ENCODE measurements at regions not wholly inside any gene's neighbourhood (a gene's known extent, or its start where the extent isn't known, plus 50 kb on each side); places are given as distances from the start of the nearest gene placed in this dataset.

DNA sequence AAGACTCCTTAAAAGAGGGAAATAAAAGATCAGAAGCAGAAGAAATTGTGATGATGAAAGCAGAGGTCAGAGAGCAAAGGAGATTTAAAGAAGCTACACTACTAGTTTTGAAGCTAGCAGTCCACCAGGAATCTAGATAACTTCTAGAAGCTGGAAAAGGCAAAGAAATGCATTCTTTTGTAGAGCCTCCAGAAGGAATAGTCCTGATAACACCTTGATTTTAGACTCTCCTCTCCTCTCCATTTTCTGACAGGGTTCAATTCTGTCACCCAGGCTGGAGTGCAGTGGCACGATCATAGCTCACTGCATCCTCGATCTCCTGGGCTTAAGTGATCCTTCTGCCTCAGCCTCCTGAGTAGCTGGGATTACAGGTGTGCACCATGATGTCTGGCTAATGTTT, 1187.3 kb upstream of the CNTN5 start:
- H3K27me3 ChIP-seq (replicated peaks; ENCODE audit: insufficient read depth, low read depth, low read length, poor library complexity), result no peaks in the 10 kb centered on the region
- POLR2A ChIA-PET (ENCODE audit: low non-redundant PET), result no interaction called here
- H3K9me3 ChIP-seq (ENCODE audit: low read depth, low read length, poor library complexity, severe bottlenecking), result no peaks in the 10 kb centered on the region
- BruUV-seq (replicated peaks), result no TSS peak
- DNase-seq (ENCODE audit: low spot score), result no peak
- TF ChIP-seq, protein P1, sequence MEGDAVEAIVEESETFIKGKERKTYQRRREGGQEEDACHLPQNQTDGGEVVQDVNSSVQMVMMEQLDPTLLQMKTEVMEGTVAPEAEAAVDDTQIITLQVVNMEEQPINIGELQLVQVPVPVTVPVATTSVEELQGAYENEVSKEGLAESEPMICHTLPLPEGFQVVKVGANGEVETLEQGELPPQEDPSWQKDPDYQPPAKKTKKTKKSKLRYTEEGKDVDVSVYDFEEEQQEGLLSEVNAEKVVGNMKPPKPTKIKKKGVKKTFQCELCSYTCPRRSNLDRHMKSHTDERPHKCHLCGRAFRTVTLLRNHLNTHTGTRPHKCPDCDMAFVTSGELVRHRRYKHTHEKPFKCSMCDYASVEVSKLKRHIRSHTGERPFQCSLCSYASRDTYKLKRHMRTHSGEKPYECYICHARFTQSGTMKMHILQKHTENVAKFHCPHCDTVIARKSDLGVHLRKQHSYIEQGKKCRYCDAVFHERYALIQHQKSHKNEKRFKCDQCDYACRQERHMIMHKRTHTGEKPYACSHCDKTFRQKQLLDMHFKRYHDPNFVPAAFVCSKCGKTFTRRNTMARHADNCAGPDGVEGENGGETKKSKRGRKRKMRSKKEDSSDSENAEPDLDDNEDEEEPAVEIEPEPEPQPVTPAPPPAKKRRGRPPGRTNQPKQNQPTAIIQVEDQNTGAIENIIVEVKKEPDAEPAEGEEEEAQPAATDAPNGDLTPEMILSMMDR (conservative IDR thresholded peaks at IDR 0.05; ENCODE audit: low read depth, low read length), result no peak
- no peak for TF ChIP-seq EZH2 (IDR thresholded peaks at IDR 0.05; ENCODE audit: borderline replicate concordance, low read depth, low read length, poor library complexity, severe bottlenecking)
- intact Hi-C loops (cut with micrococcal nuclease; ENCODE audit: unreplicated experiment), result no loop called here
- CTCF ChIA-PET, result no interaction called here
- H3K4me3 ChIP-seq (ENCODE audit: low read depth, low read length, poor library complexity, severe bottlenecking), result no peak overlapping the region
- no peaks in the 10 kb centered on the region for H3K36me3 ChIP-seq (ENCODE audit: insufficient read depth, low read length, poor library complexity, severe bottlenecking)
- no peak overlapping the region for H3K27ac ChIP-seq (ENCODE audit: low read depth, low read length, poor library complexity, severe bottlenecking)
- H3K4me1 ChIP-seq (ENCODE audit: insufficient read depth, low read length, poor library complexity, severe bottlenecking), result no peaks in the 10 kb centered on the region

DNA sequence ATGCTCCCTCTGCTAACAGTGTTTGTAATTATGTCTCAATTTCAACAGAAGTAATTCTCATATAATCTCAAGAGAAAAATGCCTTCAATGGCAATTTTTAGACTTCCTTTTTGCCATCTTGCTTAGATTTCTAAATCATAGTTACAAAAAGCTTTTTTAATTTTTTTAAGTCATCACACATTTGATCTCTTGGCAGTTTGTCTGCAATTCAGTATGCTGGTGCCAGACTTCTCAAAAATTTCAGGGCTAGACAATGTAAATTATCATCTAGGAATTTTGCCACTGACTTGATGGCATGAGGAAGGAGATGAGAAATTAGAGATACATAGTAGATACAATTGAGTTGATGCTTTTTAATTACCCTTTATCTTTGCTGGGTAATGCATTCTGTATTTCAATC, 1176.7 kb upstream of the CNTN5 start:
- CTCF ChIA-PET, result no interaction called here
- no peaks in the 10 kb centered on the region for H3K4me1 ChIP-seq (ENCODE audit: insufficient read depth, low read length, poor library complexity, severe bottlenecking)
- DNase-seq (ENCODE audit: low spot score), result no peak
- H3K27ac ChIP-seq (ENCODE audit: low read depth, low read length, poor library complexity, severe bottlenecking), result no peak overlapping the region
- H3K36me3 ChIP-seq (ENCODE audit: insufficient read depth, low read length, poor library complexity, severe bottlenecking), result no peaks in the 10 kb centered on the region
- intact Hi-C loops (cut with micrococcal nuclease; ENCODE audit: unreplicated experiment), result no loop called here
- POLR2A ChIA-PET (ENCODE audit: low non-redundant PET), result no interaction called here
- no TSS peak for BruUV-seq (replicated peaks)
- peaks cover 3% of the 10 kb centered on the region for H3K9me3 ChIP-seq (ENCODE audit: low read depth, low read length, poor library complexity, severe bottlenecking)
- TF ChIP-seq, protein P1 (conservative IDR thresholded peaks at IDR 0.05; ENCODE audit: low read depth, low read length), result no peak
- no peak for TF ChIP-seq EZH2 (IDR thresholded peaks at IDR 0.05; ENCODE audit: borderline replicate concordance, low read depth, low read length, poor library complexity, severe bottlenecking)
- no peaks in the 10 kb centered on the region for H3K27me3 ChIP-seq (replicated peaks; ENCODE audit: insufficient read depth, low read depth, low read length, poor library complexity)
- no peak overlapping the region for H3K4me3 ChIP-seq (ENCODE audit: low read depth, low read length, poor library complexity, severe bottlenecking)

DNA sequence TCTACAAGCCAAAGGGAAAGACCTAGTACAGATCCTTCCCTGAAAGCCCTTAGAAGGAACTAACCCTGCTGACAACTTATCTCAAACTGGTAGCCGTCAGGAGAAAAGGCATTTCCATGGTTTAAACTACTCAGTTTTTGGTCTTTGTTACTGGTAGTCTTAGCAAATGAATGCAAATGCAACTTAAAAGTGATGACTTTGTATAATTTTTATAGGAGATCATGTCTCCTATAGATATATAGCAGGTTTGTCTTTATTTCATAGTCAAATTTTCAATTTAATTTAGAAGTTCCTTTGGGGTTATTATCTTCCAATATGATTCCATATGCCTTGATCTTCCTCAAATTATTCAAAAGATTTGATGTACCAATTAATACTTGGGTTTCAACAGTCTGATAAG, 1173.0 kb upstream of the CNTN5 start:
- intact Hi-C loops (cut with micrococcal nuclease; ENCODE audit: unreplicated experiment), result no loop called here
- POLR2A ChIA-PET (ENCODE audit: low non-redundant PET), result no interaction called here
- CTCF ChIA-PET, result no interaction called here
- H3K27me3 ChIP-seq (replicated peaks; ENCODE audit: insufficient read depth, low read depth, low read length, poor library complexity), result no peaks in the 10 kb centered on the region
- no peak for TF ChIP-seq EZH2 (IDR thresholded peaks at IDR 0.05; ENCODE audit: borderline replicate concordance, low read depth, low read length, poor library complexity, severe bottlenecking)
- TF ChIP-seq, protein P1 (conservative IDR thresholded peaks at IDR 0.05; ENCODE audit: low read depth, low read length), result no peak
- H3K4me3 ChIP-seq (ENCODE audit: low read depth, low read length, poor library complexity, severe bottlenecking), result no peak overlapping the region
- peaks cover 5% of the 10 kb centered on the region for H3K9me3 ChIP-seq (ENCODE audit: low read depth, low read length, poor library complexity, severe bottlenecking)
- DNase-seq (ENCODE audit: low spot score), result no peak
- no peaks in the 10 kb centered on the region for H3K4me1 ChIP-seq (ENCODE audit: insufficient read depth, low read length, poor library complexity, severe bottlenecking)
- no peak overlapping the region for H3K27ac ChIP-seq (ENCODE audit: low read depth, low read length, poor library complexity, severe bottlenecking)
- no peaks in the 10 kb centered on the region for H3K36me3 ChIP-seq (ENCODE audit: insufficient read depth, low read length, poor library complexity, severe bottlenecking)
- no TSS peak for BruUV-seq (replicated peaks)

Measured in A673 (cell line).